Astrocyte (in vitro differentiated cells and primary cell): ENCODE measurements at regions not wholly inside any gene's neighbourhood (a gene's known extent, or its start where the extent isn't known, plus 50 kb on each side); places are given as distances from the start of the nearest gene placed in this dataset.

Source experiments
- DNase-seq: peaks from one replicate; pipeline ENCODE4 v3.0.0-alpha.2; 2010; ENCODE audit warnings: low read depth
- FAIRE-seq: peaks from 2 replicates; lab custom pipeline; 2011; peaks lifted over from hg19 to GRCh38; lab: Jason Lieb, UNC
- H2AFZ ChIP-seq: 2 replicates; pipeline ENCODE4 v1.6.0; 2012; ENCODE audit warnings: low read depth, low read length, inconsistent platforms
- H3K27ac ChIP-seq: 2 replicates; pipeline ENCODE4 v1.5.1; 2011; ENCODE audit warnings: low read depth, low read length, inconsistent platforms
- H3K27me3 ChIP-seq: 2 replicates; pipeline ENCODE4 v1.6.0; 2011; ENCODE audit warnings: low read length, inconsistent platforms; ENCODE audit not compliant: insufficient read depth
- H3K36me3 ChIP-seq: 2 replicates; pipeline ENCODE4 v1.5.1; 2011; ENCODE audit warnings: low read length, inconsistent platforms; ENCODE audit not compliant: insufficient read depth
- H3K4me1 ChIP-seq: 2 replicates; pipeline ENCODE4 v1.5.1; 2011; ENCODE audit warnings: low read length, inconsistent platforms; ENCODE audit not compliant: insufficient read depth
- H3K4me2 ChIP-seq: 2 replicates; pipeline ENCODE4 v1.6.0; 2012; ENCODE audit warnings: low read length, inconsistent platforms
- H3K4me3 ChIP-seq: 2 replicates; pipeline ENCODE4 v1.5.1; 2011; ENCODE audit warnings: low read depth, mild to moderate bottlenecking, low read length, inconsistent platforms; ENCODE audit not compliant: insufficient read depth
- H3K79me2 ChIP-seq: 2 replicates; pipeline ENCODE4 v1.6.0; 2012; ENCODE audit warnings: mild to moderate bottlenecking, low read length, inconsistent platforms; ENCODE audit not compliant: insufficient read depth
- H3K9ac ChIP-seq: 2 replicates; pipeline ENCODE4 v1.6.0; 2012; ENCODE audit warnings: mild to moderate bottlenecking, low read length, inconsistent platforms
- H3K9me3 ChIP-seq: 2 replicates; pipeline ENCODE4 v1.5.1; 2012; ENCODE audit warnings: low read depth, mild to moderate bottlenecking, low read length, inconsistent platforms; ENCODE audit not compliant: insufficient read depth
- H4K20me1 ChIP-seq: 2 replicates; pipeline ENCODE4 v1.6.0; 2012; ENCODE audit warnings: low read length, inconsistent platforms; ENCODE audit not compliant: insufficient read depth
- H3K27ac Mint-ChIP-seq: one replicate; pipeline ENCODE4 v1.8.0; 2021; ENCODE audit warnings: mild to moderate bottlenecking, mixed read lengths; ENCODE audit not compliant: unreplicated experiment
- H3K27me3 Mint-ChIP-seq: one replicate; pipeline ENCODE4 v1.8.0; 2021; ENCODE audit warnings: low read depth, mixed read lengths; ENCODE audit not compliant: unreplicated experiment
- H3K36me3 Mint-ChIP-seq: one replicate; pipeline ENCODE4 v1.8.0; 2021; ENCODE audit warnings: low read depth, mixed read lengths; ENCODE audit not compliant: unreplicated experiment
- H3K4me1 Mint-ChIP-seq: one replicate; pipeline ENCODE4 v1.8.0; 2021; ENCODE audit warnings: low read depth, mixed read lengths; ENCODE audit not compliant: unreplicated experiment
- H3K4me3 Mint-ChIP-seq: one replicate; pipeline ENCODE4 v1.8.0; 2021; ENCODE audit warnings: mild to moderate bottlenecking, moderate library complexity, mixed read lengths; ENCODE audit not compliant: unreplicated experiment
- H3K9me3 Mint-ChIP-seq: one replicate; pipeline ENCODE4 v1.8.0; 2021; ENCODE audit warnings: mild to moderate bottlenecking, mixed read lengths; ENCODE audit not compliant: unreplicated experiment
- CTCF ChIP-seq: IDR thresholded peaks from 2 replicates; pipeline ENCODE4 v1.5.1; 2011; ENCODE audit warnings: low read depth, mild to moderate bottlenecking, inconsistent platforms, low read length, moderate library complexity; ENCODE audit not compliant: insufficient read depth
- EZH2 ChIP-seq: IDR thresholded peaks from 2 replicates; pipeline ENCODE4 v1.6.1; 2012; ENCODE audit warnings: mild to moderate bottlenecking, low read length, inconsistent platforms; ENCODE audit not compliant: insufficient read depth

DNA sequence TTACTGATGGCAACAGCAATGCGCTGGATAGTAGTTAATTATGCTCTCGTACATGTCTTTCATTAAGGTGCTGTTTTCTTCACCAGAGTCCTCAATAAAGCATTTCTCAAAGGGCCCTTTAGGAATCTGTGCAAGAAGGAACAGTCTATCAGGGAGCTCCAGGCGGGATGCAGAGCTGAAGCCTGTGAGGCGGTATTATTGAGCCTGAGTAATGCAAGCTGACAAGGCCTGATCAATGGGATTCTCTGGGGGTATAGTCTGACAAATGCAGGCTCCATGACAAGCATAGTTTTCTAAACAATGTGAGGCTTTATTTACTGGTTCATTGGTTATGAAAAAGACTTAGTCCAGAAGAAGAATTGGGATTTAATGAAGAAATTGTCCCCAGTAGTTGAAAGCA lies 530.9 kb upstream of the CBLB start:
- H3K9me3 Mint-ChIP-seq: no peaks in the 10 kb centered on the region
- H3K27me3 ChIP-seq: no peaks in the 10 kb centered on the region
- H3K27ac Mint-ChIP-seq: no peak overlapping the region
- H3K4me2 ChIP-seq: peak overlapping the region; percentile 28
- H3K4me1 ChIP-seq: peaks cover 8% of the 10 kb centered on the region
- H2AFZ ChIP-seq: no peak overlapping the region
- no peak overlapping the region for H3K4me3 Mint-ChIP-seq
- no peaks in the 10 kb centered on the region for H3K4me1 Mint-ChIP-seq
- no peak overlapping the region for H3K4me3 ChIP-seq
- H3K79me2 ChIP-seq: no peaks in the 10 kb centered on the region
- no peaks in the 10 kb centered on the region for H3K27me3 Mint-ChIP-seq
- no peaks in the 10 kb centered on the region for H4K20me1 ChIP-seq
- no peaks in the 10 kb centered on the region for H3K36me3 Mint-ChIP-seq
- TF ChIP-seq EZH2: no peak
- TF ChIP-seq CTCF: no peak
- no peaks in the 10 kb centered on the region for H3K36me3 ChIP-seq
- DNase-seq (no peak), FAIRE-seq (no peak)
- no peaks in the 10 kb centered on the region for H3K9me3 ChIP-seq
- H3K27ac ChIP-seq: no peak overlapping the region
- H3K9ac ChIP-seq: no peak overlapping the region

DNA sequence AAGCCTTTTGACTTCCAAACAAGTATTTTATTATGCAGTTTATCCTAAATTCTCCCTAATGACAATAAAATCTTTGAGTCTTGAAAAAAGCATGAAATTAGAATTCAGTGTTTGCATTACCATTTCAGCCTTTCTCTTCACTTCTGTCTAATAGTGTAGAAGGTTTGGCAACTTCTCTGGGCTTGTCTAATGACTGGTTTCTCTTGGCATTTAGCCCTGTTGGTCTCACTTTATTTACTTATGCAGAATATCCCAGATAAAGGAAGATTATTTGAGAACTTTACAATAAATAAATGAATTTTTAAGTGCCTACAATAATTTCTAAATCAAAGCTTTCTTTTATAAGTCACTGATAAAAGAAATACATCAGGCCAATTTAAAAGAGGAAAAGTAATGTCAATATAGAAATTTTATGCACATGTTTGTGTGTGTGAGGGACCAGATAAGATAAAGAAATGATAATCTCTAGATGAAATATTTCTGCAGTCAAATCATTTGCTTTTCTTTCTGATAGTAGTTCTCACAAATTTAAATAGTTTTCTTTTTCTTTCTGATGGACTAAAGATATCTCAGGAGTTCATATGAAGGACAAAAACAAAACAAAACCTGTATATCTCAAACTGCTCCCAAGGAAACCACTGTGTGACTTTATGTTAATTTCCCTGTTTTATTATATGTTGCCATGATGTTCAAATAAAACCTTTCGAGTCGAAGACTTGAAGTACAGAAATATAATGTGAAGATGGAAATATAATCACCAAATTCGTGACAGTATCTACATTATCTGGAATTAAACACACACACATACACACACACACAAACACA lies 533.1 kb upstream of the CBLB start:
- TF ChIP-seq CTCF: no peak
- Histone ChIP-seq H3K27ac (peak overlapping the region; percentile 32), H2AFZ (no peak overlapping the region), H3K4me1 (peaks cover 8% of the 10 kb centered on the region), H3K9ac (no peak overlapping the region), H3K4me3 (no peak overlapping the region), H3K27me3 (no peaks in the 10 kb centered on the region), H3K36me3 (no peaks in the 10 kb centered on the region), H3K79me2 (no peaks in the 10 kb centered on the region), H4K20me1 (no peaks in the 10 kb centered on the region), H3K4me2 (no peak overlapping the region), H3K9me3 (no peaks in the 10 kb centered on the region)
- no peaks in the 10 kb centered on the region for H3K36me3 Mint-ChIP-seq
- H3K9me3 Mint-ChIP-seq: no peaks in the 10 kb centered on the region
- no peaks in the 10 kb centered on the region for H3K27me3 Mint-ChIP-seq
- no peaks in the 10 kb centered on the region for H3K4me1 Mint-ChIP-seq
- FAIRE-seq (peak; percentile 20), DNase-seq (peak; percentile 72)
- no peak overlapping the region for H3K27ac Mint-ChIP-seq
- no peak overlapping the region for H3K4me3 Mint-ChIP-seq
